ENCODE measurements at regions not wholly inside any gene's neighbourhood (a gene's known extent, or its start where the extent isn't known, plus 50 kb on each side); places are given as distances from the start of the nearest gene placed in this dataset.
A peak's percentile ranks its signal among the peaks of the same experiment; 100 is the strongest.
"Not testable (repeated sequence)": the region's sequence is repeated elsewhere in the genome, so short reads cannot be mapped to it uniquely, and the experiment has no call there.

DNA sequence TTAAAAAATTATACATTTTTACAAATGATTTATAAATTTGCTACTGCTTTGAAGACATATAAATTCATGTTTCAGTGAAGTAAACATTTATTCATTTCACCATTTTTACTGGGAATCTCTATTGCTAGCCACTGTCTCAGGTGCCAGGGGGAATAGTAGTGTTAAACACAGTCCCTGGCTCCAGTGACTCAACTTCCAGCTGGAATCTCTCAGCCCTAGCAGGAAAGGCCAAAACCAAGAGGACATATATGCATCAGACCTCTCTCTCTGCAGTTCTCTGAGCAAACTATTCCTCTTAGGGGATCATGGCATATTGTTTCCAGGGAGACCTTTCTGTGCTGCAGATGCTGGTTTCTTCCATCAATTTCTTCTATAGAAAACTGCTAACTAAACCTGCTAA, 1009.0 kb upstream of the LCORL start:
- no peak for DNase-seq (ENCODE audit: low spot score)

DNA sequence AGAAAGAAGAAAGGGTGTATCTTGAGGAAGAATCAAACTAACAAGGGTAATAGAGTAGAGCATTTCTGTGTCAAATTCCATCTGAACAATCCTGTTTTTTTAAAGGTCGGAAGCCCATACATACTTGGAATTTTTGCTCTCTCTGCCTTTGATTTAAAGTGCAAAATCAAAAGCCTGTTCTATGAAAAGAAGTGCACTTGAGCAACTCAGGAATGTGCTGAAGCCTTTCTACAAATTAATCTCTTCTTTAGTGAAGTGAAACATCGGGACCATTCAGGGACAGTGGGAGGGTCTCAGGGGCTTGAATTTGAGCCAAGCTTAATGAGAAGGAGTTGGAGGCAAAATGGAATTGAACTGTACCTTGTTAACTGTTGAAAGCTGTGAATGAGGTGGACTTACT, 1008.5 kb upstream of the LCORL start:
- peak; percentile 14 for DNase-seq (ENCODE audit: low spot score)

DNA sequence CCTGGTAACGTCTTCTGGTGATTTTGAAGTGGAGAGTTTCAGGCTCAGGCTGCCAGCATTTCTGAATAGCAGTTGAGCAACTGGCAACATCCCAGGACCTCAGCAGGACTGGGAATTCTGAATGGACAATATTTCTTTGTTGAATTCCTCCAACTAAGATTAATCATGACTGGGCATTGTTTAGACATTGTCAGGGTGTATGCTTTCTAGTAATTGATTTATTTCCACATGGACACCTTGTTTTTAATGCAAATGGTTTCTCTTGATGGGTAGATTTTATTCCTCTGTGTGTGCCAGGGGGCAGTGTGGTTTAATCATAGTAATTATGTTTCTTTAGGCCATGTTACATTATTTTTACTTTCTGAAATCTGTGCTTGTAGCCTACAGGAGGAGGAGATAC, 1004.7 kb upstream of the LCORL start:
- peak; percentile 10 for DNase-seq (ENCODE audit: low spot score)

DNA sequence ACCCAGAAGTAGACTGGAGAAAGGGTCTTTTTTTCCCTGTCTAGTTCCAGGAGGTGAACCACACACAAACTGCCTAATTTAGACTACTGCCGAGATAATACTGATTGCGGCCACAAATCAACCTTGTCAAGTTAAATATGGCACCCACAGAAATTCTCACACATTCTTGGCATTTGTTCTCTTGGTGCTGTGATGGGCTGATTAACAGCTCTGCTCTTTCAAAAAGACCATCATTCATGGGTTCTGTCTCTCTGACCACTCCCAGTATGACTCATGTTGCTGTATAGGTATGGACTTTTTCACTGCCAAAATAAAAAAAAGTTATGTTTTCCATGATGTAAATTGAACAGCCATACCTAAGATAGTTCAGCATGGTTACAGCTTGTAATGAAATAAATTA, 1003.5 kb upstream of the LCORL start:
- DNase-seq (ENCODE audit: low spot score): no peak

DNA sequence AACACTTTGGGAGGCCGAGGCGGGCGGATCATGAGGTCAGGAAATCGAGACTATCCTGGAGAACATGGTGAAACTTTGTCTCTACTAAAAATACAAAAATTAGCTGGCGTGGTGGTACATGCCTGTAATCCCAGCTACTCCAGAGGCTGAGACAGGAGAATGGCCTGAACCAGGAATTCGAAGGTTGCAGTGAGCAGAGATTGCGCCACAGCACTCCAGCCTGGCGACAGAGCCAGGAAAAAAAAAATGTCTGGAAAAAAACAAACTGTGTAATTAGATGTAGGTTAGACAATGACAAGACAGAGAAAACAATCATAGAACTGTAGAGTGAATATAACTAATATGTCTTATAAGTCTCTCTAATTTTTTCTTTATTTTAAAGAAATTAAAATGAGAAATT, 1002.5 kb upstream of the LCORL start:
- no peak for DNase-seq (ENCODE audit: low spot score)

DNA sequence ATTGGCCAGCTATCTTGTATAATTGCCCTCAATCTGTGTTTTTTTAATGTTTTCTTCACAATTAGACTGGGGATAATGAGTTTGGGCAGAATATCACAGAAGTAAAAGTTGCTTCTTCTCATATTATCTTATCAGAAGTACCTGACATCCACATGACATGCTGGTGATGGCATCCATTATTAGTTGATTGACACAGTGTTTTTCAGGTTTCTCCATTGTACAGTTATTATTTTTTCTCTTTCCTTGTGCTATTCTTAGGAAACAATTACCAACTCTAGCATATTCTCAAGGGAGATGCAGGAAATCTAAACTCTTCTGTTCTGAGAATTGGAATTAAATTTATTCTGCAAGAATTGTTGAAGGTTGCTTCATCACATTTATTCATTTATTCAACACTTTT, 1000.1 kb upstream of the LCORL start:
- DNase-seq (ENCODE audit: low spot score): no peak

DNA sequence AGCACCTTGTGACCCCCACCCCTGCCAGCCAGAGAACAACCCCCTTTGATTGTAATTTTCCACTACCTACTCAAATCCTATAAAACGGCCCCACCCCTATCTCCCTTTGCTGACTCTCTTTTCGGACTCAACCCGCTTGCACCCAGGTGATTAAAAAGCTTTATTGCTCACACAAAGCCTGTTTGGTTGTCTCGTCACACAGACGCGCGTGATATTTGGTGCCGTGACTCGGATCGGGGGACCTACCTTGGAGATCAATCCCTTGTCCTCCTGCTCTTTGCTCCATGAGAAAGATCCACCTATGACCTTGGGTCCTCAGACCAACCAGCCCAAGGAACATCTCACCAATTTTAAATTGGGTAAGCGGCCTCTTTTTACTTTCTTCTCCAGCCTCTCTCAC, 995.0 kb upstream of the LCORL start:
- not testable (repeated sequence) for DNase-seq (ENCODE audit: low spot score)

DNA sequence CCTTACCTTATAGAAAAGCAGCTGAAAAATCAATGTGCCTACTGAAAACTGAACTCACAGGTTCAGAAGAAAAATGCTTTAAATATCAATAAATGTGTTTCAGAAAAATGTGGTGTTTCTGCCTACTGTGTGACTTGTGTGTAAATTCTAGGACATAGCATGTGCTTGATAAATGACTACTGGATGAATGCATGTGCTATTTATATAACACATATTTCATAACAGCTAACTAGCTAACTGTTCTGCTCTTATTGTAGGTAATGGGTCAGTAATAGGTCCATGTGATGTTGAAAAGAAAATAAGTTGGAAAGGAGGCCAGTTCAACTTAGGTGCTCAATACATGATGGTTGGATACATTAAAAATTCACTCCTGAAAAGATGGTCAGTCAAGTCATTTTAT, 993.0 kb upstream of the LCORL start:
- DNase-seq (ENCODE audit: low spot score): no peak

DNA sequence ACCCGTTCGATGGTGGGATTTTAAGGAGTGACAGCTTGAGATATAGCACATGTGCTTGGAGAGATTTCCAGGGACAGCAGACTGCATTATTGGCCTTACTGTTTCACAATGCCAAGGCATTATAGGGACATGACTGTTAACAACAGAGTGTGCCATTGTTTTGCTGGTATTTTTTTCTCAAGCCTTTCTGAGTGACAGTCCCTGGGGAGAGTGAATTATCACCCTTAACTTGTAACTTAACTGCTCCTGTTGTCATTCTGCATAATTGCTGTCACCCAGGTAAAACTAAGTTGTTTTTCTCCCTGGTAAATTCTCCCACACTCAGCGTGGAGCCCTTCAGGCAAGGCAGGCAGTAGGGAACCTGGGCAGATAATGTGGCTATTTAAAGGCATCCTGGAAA, 989.2 kb upstream of the LCORL start:
- no peak for DNase-seq (ENCODE audit: low spot score)

DNA sequence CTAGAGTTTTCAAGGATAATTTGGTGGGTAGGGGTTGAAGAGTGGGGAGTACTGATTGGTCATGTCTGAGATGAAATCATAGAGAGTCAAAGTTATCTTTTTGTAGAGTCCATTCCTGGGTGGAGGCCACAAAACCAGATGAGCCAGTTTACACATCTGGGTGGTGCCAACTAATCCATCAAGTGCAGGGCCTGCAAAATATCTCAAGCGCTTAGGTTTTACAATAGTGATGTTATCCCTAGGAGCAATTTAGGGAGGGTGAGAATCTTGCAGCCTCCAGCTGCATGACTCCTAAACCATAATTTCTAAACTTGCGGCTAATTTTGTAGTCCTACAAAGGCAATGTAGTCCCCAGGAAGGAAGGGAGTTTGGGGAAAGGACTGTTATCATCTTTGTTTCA, 988.3 kb upstream of the LCORL start:
- no peak for DNase-seq (ENCODE audit: low spot score)

DNA sequence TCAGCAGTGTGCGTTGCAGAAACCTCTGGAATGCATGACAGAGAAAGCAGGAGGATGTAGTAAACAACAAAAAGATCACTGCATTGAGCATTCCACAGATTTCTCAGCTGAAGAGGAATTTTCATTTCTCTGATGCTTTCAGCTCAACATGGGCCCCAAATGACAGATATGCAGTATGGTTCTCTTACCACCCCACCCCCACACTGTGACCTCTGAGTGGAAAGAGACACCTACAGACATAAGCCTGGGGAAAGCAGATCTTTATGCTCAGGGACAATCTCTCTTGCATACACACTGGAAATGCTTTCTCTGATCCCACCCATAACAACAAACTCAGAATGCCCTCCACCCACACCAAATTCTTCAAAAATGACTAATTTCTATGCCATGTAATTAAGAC, 983.7 kb upstream of the LCORL start:
- peak; percentile 6 for DNase-seq (ENCODE audit: low spot score)

DNA sequence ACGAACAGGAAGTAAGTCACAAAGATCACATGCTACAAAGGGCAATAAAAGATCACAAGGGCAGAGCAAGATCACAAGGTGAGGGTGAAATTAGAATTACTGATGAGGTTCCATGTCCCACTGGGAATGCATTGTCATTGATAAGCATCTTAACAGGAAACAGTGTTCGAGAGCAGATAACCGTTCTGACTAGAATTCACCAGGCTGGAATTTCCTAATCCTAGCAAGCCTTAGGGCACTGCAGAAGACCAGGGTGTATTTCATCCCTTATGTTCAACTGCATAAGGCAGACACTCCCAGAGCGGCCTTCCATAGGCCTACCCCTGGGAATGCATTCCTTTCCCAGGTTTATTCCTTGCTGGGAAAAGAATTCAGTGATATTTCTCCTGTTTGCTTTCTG, 980.6 kb upstream of the LCORL start:
- no peak for DNase-seq (ENCODE audit: low spot score)

DNA sequence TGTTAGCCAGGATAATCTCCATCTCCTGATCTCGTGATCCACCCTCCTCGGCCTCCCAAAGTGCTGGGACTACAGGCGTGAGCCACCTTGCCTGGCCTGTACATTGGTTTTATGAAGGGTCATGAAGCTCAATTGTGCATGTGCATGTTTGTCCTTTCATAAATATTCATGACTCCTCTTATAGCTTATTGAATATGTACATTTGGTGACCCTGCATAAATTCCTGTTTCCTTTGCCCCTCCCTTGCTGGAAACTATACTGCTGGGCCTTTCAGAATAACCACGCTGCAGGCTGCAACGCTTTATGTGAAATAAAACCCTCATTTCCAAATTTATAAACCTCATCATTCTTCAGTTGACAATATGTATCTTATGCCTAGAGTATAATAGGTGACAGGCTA, 978.0 kb upstream of the LCORL start:
- DNase-seq (ENCODE audit: low spot score): no peak

DNA sequence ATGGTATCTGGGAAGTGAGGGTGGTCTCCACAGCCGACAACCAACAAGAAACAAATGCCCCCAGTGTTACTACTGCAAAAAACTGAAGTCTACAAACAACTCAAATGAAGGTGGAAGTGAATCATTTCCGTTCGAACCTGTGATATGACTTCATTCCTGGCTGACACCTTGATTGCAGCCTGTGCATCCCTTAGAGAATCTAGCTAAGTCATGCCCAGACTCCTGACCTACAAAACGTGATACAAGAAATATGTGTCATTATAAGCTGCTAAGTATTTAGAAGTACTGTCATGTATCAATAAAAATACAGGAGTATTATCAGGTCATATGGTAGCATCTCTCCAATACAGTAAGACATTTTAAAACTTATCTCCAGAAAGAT, 959.7 kb upstream of the LCORL start:
- DNase-seq (ENCODE audit: low spot score): no peak

DNA sequence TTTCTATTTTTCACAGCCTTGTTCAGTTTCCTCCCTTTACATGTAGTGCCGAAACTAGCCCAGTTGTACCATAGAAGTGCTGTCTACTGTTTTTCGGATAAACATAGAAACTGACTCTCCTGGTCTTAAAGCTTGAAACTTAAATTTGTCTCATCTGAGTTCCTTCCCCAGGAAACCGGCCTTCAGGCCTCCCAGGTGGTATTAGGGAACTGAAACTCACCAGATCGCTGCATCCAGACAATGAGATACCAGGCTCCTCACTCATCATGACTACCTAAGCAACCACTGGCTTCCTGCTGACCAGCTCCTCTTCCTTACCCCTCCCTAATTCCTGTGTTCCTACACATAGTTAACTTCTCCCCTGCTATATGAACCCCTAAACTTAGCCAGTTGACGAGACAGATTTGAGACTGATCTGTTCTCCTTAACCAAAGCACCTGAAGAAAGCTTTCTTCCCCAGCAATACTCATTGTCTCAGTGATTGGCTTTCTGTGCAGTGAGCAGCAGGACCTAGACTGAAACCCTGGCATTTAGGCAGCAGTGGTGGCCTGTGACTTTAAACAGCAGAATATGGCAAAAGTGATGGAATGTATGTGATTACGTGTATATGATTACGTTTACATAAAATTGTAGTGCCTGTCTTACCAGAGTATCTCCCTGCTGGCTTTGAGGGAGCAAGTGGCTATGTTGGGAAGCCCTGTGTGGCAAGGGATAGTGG, 959.1 kb upstream of the LCORL start:
- DNase-seq (ENCODE audit: low spot score): no peak

DNA sequence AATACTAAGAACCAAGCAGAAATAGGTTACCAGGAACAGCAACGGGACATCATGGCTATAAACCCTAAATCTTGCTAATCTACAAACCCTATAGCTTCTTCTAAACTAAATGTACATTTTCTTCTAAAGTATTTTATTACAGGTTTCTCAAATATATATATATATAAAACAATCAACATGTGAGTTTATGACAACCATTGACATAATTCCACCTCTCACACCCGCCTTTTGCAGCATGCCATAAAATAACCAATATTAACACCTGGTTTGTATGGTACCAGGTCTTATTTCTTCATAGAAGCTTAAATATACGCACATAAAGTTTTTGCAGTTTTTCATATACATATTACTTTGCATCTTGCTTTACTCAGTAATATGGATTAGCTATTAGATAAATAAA, 955.3 kb upstream of the LCORL start:
- DNase-seq (ENCODE audit: low spot score): no peak

DNA sequence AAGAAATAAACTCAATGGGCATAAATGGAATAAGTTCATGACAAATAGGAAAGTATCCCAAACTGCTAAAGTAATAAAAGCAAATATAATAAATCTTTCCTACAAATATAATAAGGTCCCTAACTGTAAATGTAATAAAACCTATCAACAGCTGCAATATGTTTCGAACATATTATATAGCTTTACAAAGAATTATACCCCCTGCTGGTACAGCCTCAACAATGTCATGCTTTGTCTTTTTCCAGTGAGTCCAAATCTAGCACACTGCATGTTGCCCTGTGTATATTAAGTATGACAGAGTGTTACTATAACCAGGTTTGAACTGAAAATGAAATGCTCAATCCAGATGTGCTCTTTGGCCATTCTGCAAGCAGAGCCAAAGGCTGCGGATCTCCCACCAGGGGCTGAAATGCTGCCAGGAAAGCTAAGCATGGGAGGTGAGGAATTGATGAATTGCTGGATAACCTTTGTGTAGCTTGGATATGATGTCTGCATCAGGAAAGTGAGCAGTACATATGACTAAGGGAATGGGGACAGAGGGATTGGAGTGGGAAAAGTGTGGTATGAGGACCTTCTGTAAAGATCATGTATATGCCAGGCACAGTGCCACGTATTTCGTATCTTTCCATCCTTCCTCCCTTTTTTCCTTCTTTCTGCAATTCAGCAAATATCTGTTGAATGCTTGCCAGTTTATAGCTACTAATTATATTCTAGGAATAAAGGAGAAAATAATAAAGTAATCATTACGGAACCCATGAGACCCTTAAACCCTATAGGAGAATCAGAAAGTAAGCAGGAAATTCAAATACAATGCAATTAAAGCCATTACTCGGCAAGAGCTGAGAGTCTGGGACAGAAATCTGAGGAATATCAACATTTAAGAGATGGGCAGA, 954.6 kb upstream of the LCORL start:
- DNase-seq (ENCODE audit: low spot score): no peak

DNA sequence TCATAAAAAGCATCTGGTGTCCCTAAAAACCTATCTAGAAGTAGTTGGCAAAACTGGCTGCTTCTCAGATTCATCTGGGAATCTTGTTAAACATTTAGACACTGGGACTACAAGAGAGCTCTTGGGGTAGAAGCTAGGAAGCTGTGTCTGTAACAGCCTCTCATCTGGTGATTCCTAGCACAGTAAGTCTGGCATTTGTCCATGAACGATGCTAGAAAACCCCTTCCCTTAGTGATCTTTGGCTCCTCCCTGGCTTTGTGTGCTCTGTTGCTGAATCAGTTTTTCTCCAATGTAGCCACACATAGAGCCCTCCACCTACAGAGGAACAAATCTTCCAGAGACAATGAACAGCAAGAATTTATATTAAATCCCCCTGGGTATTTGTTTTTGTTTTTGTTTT, 951.7 kb upstream of the LCORL start:
- DNase-seq (ENCODE audit: low spot score): no peak

DNA sequence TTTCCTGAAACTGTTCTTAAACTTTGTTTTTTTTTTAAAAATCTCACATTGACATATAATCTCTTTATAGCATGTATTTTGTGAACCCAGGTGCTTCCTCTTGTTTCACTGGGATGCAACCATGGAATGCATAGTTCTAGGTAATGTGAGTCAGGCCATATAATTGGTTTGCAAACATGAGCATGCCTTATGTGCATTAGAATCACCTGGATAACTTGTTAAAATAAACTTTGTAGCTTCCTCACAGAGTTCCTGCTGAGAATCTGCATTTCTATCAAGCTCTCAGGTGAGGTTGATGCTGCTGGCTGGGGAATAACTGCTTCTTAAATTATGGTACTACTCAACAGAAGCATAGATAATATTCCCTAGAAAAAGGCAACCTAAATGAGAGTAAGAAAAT, 940.3 kb upstream of the LCORL start:
- DNase-seq (ENCODE audit: low spot score): no peak

DNA sequence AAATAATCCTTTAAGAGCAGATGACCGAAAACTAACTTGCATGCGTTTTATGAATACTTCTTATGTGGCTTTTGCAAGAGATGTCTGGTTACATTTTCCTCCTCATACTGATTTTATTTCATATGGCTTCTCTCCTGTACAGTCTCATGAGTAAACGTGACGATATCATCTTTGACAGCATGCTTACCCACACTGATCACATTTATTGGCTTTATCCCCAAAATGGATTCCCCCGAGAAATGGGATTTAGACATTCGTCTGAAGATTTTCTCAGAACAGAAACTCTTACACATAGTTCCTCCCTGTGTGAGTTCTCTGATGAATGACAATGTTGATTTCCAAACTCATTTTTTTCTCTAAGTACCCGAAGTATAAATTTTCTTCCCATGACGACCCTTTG, 939.7 kb upstream of the LCORL start:
- no peak for DNase-seq (ENCODE audit: low spot score)

DNA sequence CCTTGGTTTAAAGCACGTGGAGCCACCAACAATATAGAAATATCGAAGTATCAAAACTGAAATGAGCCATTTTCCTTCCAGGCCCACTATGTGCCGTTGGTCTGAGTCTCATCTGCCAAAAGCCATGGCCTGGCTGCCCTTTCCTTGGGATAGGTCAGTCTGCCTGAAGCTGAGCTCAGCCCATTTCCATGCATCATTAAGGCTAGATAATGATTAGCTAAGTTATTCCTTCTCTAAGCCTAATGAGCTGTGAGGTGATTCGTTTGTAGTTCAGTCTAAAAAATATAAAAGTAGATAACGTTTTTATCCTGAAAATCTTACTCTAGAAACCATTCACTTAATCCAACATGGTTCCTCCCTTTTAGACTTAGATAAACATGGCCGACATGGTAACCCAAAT, 936.2 kb upstream of the LCORL start:
- no peak for DNase-seq (ENCODE audit: low spot score)

DNA sequence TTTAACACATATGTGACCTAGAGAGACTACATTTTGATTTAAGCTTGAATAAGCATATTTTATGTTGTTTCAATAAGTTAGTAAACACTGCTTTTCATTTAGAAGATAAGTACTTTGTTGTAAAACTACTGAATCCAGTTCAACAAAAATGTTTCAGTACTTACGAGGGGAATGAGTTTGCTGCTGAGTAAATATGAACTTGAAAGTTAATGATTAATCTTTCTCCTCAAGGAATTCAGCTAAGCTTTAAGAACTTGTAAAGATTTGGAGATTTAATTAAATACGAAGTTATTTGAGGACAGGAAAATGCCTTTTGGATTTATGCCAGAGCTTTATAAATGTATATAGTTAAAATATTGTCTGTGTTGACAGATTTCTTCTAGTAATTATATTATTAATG, 933.0 kb upstream of the LCORL start:
- DNase-seq (ENCODE audit: low spot score): no peak

DNA sequence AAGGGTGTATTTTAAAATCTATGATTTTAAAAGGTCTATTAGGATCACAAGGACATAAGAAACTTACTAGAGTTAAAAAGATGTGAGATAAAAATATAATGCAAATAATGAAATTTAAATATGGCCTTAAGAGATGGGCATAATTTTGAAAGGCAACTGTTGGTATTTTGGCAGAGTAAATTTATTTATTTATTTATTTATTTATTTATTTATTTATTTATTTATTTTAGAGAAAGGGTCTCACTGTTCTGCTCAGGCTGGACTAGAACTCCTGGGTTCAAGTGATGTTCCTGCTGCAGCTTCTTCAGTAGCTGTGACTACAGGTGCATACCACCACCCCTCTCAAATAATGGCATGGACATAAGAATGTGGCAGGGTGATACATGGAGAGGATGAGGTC, 932.1 kb upstream of the LCORL start:
- no peak for DNase-seq (ENCODE audit: low spot score)

DNA sequence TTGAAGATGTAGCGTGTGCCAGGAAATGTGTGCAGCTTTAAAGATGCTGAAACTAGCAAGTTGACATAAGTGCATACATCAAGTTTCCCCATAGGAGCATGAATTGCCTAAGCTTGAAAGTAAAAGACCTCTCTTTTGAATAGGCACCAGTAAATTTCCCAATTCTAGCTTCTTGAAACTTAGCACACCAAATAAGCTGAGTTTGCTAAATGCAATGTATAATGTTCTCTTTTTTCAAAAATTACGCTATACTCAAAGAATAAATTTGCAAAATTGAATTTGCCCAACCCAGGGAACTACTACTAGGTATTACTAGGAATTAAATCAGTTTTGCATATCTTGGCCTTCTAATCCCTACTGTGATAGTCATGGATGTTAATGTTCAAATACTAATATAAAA, 923.9 kb upstream of the LCORL start:
- no peak for DNase-seq (ENCODE audit: low spot score)

All from COLO829 (cell line).